ENCODE measurements at regions not wholly inside any gene's neighbourhood (a gene's known extent, or its start where the extent isn't known, plus 50 kb on each side); places are given as distances from the start of the nearest gene placed in this dataset.

DNA sequence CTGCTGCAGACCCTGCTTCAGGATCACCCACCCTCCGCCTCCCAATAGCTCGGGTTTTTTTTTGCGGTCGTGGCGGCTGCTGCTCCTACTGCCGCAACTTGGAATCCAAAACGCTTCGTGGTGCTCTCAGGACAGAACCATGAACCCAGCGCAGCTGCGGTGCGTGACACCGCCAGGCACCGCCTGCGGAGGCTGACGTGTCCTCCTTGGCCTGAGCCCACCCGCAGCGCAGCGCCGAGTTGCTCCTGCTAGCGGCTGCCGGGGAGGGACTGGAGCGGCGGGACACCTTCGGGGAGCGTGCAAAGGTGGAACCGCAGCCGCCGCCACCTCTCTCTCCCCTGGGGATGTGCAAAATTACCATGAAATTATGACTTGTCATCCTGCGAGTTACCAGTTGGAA is 1893.0 kb downstream of the TP53TG3F start:
- no peak for FAIRE-seq
- DNase-seq (ENCODE audit: low spot score in 2 of 2): no peak

DNA sequence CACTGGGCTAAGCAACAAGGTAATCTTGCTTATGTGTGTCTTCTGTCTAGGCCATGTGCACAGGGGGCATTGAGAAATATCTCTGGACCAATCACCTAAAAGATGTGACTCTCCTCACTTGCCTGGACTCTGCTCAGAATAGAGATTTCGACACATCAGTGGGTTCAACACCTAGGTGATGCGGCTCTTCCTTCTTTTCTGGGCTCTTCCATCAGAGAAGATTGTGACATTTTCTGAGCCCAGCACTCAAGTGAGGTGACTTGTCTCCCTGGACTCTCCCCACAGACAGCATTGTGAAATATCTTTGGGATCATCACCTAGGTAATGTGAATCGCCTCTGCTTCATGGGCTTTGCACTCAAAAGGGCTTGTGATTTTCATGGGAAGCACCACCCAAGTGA is 1904.1 kb downstream of the TP53TG3F start:
- DNase-seq (ENCODE audit: low spot score in 2 of 2) (no peak), FAIRE-seq (no peak)

DNA sequence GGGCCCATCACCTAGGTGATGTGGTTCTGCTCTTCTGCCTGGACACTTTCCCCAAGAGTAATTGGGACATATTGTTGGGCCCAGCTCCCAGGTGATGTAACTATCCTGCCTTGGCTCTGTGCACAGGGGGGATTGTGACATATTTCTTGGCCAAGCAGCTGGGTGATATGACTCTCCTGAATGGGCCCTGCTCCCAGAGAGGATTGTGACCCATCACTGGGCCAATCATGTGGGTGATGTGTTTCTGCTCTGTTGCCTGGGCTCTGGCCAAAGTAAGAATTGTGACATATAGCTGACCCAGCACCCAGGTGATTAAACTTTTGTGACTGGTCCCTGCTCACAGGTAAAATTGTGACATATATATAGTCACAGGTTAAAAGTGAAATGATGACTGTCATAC is 1904.9 kb downstream of the TP53TG3F start:
- no peak for DNase-seq (ENCODE audit: low spot score in 2 of 2)
- FAIRE-seq: no peak

DNA sequence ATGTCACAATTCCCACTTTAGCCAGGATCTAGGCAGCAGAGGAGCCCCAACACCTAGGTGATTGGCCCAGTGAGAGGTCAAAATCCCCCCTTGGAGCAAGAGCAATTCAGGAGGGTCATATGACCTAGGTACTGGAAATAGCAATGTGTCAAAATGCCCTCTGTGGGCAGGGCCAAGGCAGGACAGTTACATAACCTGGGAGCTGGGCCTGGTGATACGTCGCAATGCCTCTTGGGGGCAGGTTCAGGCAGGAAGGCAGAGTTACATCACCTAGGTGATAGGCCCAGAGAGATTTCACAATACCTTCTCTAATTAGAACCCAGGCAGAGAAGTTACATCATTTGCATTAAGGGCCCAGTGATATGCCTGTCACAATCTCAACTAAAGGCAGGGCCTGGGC is 1906.3 kb downstream of the TP53TG3F start:
- FAIRE-seq: no peak
- DNase-seq (ENCODE audit: low spot score in 2 of 2): no peak

DNA sequence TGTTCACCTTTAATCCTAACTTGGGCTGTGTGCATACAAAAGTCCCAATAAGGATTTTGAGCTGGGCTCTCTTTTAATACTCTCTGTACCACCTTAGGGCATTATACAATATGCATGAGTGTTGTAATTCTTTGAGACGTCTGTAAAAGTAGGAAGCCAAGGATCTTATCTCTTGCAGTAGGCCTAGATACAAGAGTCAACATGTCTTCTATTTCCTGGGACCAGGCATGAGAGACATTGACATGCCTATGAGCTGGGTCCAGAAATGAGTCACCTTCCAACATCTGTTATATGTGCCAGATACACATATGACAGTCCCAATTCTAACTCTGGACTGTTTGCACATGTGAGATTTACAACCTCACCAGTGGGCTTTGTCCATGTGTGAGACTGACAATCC is 1911.2 kb downstream of the TP53TG3F start:
- DNase-seq (ENCODE audit: low spot score in 2 of 2) (no peak), FAIRE-seq (no peak)

DNA sequence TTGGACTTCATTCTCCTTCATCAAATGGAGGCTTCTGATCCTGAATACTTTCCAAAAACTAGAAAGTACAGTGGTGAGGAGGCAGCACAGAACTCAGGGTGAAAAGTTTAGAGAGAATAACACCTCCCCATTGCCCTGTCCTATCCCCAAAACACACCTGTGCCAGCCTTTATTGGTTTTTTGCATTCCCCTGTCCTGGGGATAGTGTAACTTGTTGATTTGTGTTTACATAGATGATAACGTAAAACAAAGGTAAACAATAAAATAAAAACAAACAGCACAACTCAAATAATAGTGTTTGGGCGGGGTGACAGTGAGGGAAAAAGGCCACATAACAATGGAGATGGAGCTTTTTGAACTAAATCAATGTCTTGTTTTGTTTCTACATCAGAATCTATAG is 1917.7 kb downstream of the TP53TG3F start:
- FAIRE-seq: no peak
- no peak for DNase-seq (ENCODE audit: low spot score in 2 of 2)

DNA sequence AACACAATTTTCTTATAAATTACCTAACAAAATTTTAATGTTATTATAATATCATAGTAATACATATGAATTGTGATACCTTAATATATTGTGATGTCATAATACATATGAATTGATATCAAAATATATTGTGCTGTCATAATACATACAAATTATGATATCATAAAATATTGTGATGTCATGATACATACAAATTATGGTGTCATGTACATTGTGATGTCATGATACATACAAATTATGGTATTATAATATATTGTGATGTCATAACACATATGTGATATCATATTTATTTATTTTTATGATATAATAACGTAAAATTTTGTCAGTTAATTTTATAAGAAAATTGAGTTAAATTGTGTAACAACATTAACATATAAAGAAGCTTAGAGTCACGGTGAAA is 1927.2 kb downstream of the TP53TG3F start:
- no peak for FAIRE-seq
- no peak for DNase-seq (ENCODE audit: low spot score in 2 of 2)

DNA sequence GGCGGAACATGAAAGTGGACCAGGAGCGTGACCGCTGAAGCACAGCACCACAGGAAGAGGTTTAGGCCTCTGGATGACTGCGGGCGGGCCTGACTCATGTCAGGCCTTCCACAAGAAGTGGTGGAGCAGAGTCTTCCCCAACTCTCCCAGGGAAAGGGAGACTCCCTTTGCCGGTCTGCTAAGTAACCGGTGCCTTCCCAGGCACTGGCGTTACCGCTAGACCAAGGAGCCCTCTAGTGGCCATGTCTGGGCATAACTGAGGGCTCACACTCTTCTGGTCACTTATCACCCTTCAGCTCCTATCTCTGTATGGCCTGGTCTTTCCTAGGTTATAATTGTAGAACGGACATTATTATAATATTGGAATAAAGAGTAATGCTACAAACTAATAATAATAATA is 1931.9 kb downstream of the TP53TG3F start:
- DNase-seq (ENCODE audit: low spot score in 2 of 2) (no peak), FAIRE-seq (peak; percentile 39)

DNA sequence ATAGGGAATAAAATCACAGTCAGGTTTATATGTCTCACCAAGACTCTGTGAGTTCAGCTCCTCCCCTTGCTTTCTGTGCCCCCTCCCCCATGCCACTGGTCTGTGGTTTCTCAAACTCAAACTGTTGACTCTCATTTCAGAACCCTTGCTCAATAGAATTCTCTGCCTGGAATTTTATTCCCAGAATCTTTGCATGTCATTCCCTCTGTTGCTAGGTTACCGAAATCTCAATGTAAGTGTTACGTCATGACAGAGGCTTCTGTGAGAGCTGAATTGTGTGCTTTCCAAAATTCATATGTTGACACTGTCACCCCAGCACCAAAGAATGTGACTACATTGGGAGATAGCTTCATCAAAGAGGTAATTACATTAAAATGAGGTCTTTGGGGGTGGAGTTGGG is 1938.8 kb downstream of the TP53TG3F start:
- FAIRE-seq (no peak), DNase-seq (ENCODE audit: low spot score in 2 of 2) (no peak)

DNA sequence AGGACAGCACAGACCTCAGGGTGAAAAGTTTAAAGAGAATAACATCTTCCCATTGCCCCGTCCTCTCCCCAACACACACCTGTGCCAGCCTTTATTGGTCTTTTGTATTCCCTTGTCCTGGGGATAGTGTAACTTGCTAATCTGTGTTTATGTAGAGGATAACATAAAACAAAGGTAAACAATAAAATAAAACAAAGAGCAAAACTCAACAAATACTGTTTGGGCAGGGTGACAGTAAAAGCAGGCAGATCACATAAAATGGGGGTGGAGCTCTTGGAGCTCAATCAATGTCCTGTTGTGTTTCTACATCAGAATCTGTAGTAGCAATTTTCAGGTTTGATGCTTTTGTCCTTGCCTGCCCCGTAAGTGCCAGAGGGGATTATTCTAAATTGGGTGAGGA is 1939.7 kb downstream of the TP53TG3F start:
- DNase-seq (ENCODE audit: low spot score in 2 of 2): no peak
- no peak for FAIRE-seq

DNA sequence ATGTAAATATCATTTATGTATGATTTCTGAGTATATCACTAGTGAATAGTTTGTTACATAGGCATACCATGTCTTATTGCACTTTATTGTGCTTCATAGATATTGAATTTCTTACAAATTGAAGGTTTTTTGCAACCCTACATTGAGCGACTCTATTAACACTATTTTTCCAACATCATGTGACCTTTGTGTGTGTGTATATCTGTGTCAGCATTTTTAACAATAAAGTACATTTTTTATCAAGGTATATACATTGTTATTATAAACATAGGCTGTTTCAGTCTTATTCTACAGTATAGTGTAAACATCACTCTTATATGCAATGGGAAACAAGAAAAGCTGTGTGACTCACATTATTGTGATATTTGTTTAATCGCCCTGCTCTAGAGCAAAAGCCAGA is 1944.9 kb downstream of the TP53TG3F start:
- FAIRE-seq: no peak

DNA sequence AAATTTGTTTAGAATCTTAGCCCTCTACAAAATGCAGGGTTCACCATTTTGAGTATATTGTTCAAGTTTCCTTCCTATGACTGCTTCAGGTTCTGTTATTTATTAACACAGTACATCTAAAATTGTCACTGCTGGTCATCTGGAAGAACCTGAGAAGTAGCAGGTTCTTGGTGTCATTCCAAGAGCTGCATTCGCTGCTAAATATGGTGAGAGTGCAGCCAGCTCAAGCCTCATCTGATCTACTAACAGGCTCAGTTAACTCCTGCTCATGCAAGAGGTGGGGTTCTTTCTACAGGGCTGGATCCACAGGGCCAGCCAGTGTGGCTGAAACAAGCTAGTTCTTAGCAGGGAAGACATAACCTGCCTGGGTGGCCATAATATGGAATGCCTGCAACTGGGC is 1946.1 kb downstream of the TP53TG3F start:
- no peak for DNase-seq (ENCODE audit: low spot score in 2 of 2)
- no peak for FAIRE-seq

More for the DNA sequence above, 1944.9 kb downstream of the TP53TG3F start:
- DNase-seq (ENCODE audit: low spot score in 2 of 2): no peak

DNA sequence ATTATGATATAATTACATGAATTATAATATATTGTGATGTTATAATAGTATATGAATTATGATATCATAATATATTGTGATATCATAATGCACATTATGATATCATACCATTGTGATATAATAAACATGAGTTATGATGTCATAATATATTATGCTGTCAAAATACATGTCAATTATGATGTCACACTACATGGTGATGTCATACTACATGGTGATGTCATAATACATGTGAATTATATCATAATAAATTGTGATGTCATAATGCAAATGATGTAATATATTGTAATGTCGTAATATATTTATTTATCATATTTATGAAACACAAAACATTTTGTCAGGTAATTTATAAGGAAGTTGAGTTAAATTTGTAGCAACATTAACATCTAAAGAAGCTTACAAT is 1950.1 kb downstream of the TP53TG3F start:
- FAIRE-seq (peak; percentile 86), DNase-seq (ENCODE audit: low spot score in 2 of 2) (no peak)

DNA sequence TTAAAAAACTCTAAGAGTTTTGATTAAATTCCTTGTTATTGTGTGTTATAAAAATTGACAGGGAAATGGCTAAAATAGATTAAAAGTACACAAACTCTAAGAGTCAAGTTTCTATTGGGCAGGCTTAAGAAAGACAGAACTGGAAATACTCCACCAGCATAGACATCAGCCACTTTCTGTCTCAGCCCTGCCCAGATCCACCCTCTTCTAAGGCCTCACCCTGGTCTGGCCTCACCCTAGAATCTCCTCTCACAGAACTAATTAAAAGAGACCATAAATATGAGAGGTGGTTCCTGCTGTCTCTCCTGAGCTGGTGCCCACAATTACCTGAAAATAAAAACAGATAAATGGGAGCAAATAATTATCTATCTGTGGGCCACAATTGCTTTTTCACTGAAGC is 1951.0 kb downstream of the TP53TG3F start:
- no peak for FAIRE-seq

DNA sequence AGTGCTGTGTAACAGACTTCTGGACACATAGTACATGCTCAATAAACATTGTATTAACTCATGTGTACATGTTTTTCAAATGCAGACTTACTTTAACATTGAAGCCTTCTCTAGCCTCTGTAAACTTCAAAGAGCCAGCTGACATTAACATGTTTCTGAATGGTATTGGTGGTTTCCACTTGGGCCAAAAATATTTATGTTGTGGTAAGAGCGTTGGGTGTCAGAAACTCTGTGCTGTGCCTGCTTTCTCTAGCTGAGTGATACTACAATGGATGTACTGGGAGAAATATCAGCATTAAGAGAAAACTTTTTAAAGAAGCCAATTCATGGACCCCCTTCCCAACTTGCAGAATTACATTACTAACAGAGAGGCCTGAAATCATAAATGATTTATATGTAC is 1951.7 kb downstream of the TP53TG3F start:
- FAIRE-seq (no peak), DNase-seq (ENCODE audit: low spot score in 2 of 2) (no peak)

More for the DNA sequence above, 1951.0 kb downstream of the TP53TG3F start:
- no peak for DNase-seq (ENCODE audit: low spot score in 2 of 2)

DNA sequence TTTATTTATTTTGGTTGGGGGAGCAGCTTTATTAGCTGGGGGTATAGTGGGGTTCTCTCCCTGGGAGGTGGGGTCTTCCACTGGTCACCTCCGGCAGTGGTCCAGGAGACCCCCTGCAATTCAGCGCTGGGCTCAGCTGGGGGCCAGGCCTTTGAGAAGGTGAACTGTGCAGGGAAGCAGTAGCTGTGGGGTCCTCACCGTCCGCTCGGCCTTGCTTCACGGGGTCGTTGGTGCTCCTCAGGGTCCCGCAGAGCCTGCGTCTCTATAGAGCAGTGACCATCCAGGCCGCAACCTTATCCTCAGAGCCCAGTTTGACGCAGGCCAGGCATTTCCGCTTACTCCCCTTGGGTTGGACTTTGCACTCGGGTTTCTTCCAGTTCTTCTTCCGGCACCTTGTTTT is 1954.7 kb downstream of the TP53TG3F start:
- DNase-seq (ENCODE audit: low spot score in 2 of 2): no peak
- FAIRE-seq: no peak

DNA sequence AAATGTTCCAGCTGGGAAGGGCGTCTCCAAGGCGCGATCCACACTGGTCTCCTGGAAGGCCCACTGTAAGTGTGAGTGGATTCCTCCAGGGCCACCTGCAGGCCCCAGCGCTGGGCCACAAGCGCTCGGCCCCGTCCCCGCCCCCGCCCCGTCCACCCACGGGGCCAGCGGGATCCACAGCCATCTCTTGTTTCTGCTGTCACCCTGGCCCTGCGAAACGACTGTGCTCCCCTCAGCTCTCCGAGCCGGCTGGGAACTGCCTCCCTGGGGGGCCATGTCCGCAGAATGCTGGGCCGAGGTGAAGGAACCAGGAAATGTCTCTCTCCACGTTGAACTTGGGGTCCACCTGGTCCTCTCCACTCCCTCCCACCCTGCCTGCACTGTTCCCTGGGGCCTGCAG is 1955.2 kb downstream of the TP53TG3F start:
- DNase-seq (ENCODE audit: low spot score in 2 of 2) (no peak), FAIRE-seq (no peak)

DNA sequence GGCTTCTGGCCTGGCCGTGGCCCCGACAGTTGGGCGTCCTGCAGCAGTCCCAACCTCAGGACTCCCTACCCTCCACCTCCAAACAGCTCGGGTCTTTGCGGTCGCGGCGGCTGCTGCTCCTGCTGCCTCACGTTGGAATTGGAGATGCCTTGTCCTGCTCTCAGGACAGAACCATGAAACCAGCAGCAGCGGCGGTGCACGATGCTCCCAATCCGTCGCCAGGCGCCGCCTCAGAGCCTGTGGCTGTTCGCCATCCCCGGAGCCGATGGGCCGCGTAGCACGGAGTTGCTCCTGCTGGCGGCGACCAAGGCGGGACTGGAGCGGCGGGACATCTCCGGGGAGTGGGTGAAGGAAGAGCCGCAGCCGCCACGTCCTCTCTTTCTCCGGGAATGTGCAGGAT is 1965.9 kb downstream of the TP53TG3F start:
- FAIRE-seq (no peak), DNase-seq (ENCODE audit: low spot score in 2 of 2) (no peak)

DNA sequence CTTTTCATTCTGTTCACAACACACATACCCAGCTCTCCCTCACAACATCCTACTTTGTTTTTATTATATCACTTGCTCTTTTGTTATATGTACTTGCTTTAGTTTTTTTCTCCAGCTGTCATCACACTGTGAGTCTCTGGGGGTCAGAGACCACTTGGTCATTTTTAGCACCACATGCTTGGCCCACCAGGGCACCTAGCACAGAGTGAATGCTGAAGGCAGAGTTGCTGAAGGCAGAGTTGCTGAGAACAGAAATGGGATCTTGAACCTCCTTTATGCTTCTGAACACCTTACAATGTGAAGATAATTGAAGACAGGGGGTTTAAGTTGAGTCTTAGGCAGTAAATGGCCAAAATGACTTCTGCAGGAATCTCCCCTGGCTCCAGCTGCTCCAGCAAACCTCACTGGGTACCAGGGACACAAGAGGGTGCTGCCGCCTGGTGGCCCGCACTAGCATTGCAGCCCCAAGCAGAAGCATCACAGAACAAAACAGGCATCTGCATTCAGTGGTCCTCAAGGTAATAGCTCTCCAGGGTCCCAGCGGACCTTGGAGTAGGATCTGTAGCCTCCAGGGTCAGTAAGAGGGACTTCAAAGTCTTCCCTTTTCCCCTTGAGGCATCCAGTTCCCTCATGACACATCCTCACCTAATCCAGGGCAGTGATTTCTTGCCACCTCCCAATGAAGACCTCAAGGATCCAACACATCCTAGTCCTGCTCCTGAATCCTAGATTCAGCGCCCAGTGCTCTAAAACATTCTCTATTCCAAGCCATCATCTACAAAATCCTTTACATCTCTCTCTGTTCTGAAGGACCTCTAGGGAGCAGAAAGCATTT is 1972.6 kb downstream of the TP53TG3F start:
- DNase-seq (ENCODE audit: low spot score in 2 of 2): no peak
- no peak for FAIRE-seq

DNA sequence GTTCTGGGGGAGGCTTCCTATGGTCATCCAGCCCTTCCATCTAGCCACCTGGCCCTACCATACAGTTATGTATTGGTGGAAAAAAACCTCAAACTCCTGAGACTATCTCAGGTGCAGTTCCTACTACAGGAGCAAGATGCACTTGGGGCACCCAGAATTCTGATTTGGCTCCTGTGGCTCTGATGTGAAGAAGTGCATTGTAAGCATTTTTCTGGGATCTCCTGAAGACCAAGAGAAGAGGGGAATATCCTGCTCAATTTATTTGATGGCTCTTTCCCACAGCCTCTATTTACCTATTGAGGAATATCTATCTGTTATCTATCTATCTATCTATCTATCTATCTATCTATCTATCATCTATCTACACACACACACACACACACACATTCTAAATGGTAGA is 1981.5 kb downstream of the TP53TG3F start:
- DNase-seq (ENCODE audit: low spot score in 2 of 2) (no peak), FAIRE-seq (no peak)

DNA sequence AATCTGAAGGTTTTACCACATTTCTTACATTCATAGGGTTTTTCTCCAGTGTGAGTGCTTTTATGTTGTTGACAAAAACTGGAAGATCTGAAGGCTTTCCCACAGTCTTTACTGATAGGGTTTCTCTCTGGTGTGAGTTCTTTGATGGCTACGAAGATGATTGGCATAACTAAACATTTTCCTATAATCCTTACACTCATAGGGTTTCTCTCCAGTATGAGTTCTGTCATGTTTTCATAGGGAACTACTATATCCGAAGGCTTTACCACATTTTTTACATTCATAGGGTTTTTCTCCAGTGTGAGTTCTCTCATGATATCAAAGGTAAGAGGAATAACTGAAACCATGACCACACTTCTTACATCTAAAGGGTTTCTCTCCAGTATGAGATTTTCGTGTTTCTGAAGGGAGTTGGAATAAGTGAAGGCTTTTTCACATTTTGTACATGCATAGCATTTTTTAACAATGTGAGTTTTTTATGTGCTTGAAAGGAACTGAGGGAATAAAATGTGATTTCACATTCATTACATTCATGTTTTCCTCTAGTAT is 1987.7 kb downstream of the TP53TG3F start:
- FAIRE-seq (no peak), DNase-seq (ENCODE audit: low spot score in 2 of 2) (no peak)

DNA sequence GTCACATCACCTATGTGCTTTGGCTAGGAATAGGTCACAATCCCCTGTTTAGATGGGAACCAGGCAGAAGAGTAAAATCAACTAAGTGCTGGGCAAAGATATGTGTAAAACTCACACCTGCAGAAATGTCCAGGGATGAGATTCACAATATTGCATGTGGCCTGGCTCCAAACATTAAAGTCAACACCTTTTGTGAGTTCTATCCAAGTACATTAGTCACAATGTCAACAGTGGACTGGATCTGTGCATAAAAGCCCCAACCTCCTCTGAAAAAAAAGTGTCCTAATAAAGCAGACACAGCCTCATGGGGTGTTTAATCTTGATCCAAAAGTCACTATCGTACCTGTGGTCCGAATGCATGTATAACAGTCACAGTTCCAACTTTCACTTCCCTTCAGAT is 1990.3 kb downstream of the TP53TG3F start:
- DNase-seq (ENCODE audit: low spot score in 2 of 2): no peak

More for the DNA sequence above, 1990.3 kb downstream of the TP53TG3F start:
- FAIRE-seq: no peak
